Peyer's patch (tissue), 4 donors: ENCODE measurements at regions not wholly inside any gene's neighbourhood (a gene's known extent, or its start where the extent isn't known, plus 50 kb on each side); places are given as distances from the start of the nearest gene placed in this dataset.

Source experiments
- POLR2A ChIP-seq, 2 donors: fragments of 450-650 bp; IDR thresholded peaks; one replicate each; pipeline ENCODE4 v1.5.1; 2017; ENCODE audit warnings: antibody characterized with exemption in 2 of 2, mild to moderate bottlenecking in 2 of 2, moderate library complexity in 2 of 2
- TF ChIP-seq, protein P1 (sequence below), 6 experiments: fragments of 450-650 bp in 4 of 6; fragments of 200-600 bp in 2 of 6; sonication (generic) in 1 of 6; IDR thresholded peaks; one replicate each; pipeline ENCODE4 v1.5.1; 2017 to 2019; ENCODE audit warnings: antibody characterized with exemption in 6 of 6, mild to moderate bottlenecking in 3 of 6, moderate library complexity in 1 of 6

DNA sequence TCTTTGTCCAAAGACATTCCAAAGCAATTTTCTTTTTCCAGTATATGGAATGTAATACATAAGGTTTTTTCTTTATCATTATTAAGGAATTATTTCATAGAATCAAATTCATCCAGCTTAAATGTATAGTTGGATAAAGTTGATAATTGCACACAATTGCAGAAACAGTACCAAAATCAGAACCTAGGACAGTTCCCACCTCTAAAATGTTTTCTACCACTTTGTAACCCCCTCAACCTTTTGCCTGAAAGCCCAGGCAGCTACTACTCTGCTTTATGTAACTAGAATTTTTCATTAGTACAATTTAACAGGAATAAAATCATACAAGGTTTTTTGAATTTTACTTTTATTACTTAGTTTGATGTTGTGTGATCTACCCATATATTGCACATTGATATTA is 98.0 kb downstream of the PRR20E start:
- TF ChIP-seq POLR2A (IDR thresholded peaks at IDR 0.05) = no peak
- TF ChIP-seq, protein P1, sequence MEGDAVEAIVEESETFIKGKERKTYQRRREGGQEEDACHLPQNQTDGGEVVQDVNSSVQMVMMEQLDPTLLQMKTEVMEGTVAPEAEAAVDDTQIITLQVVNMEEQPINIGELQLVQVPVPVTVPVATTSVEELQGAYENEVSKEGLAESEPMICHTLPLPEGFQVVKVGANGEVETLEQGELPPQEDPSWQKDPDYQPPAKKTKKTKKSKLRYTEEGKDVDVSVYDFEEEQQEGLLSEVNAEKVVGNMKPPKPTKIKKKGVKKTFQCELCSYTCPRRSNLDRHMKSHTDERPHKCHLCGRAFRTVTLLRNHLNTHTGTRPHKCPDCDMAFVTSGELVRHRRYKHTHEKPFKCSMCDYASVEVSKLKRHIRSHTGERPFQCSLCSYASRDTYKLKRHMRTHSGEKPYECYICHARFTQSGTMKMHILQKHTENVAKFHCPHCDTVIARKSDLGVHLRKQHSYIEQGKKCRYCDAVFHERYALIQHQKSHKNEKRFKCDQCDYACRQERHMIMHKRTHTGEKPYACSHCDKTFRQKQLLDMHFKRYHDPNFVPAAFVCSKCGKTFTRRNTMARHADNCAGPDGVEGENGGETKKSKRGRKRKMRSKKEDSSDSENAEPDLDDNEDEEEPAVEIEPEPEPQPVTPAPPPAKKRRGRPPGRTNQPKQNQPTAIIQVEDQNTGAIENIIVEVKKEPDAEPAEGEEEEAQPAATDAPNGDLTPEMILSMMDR (IDR thresholded peaks at IDR 0.05) = no peak
